ENCODE measurements at regions not wholly inside any gene's neighbourhood (a gene's known extent, or its start where the extent isn't known, plus 50 kb on each side); places are given as distances from the start of the nearest gene placed in this dataset.
"Not testable (repeated sequence)": the region's sequence is repeated elsewhere in the genome, so short reads cannot be mapped to it uniquely, and the experiment has no call there.

DNA sequence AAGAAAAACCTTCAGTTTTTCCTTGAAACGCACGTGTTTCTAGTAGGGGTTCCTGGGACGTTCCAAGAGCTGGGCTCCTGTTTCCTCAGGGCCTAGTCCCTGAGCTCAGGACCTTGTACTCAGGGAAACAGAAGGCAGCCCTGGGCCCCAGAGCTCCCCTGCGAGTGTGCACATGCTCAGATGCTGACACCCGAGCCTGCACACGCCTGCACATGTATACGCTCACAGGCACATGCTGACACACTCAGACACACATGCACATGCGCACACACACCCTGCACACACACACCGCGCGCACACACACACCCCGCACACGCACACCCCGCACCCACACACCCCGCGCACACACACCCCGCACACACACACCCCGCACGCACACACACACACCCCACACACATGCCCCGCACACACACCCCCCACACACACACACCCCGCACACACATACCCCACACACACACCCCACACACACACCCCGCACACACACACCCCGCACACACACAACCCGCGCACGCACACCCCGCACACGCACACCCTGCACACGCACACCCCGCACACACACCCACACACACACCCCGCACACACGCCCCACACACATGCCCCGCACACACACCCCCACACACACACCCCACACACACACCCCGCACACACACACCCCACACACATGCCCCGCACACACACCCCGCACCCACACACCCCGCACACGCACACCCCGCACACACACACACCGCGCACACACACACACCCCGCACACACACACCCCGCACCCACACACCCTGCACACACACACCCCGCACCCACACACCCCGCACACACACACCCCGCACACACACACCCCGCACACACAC, 52.2 kb downstream of the CALML3 start:
- DNase-seq (ENCODE audit: low read depth in 2 of 2), result no peak

DNA sequence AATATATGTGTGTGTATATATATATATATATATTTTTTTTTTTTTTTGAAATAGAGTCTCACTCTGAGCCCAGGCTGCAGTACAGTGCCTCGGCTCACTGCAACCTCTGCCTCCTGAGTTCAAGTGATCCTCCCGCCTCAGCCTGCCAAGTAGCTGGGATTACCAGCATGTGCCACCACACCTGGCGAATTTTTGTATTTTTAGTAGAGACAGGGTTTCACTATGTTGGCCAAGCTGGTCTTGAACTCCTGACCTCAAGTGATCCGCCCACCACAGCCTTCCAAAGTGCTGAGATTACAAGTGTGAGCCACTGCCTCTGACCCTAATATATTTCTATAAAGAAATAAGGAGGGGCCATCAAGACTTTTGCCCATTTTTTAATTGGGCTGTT, 55.3 kb downstream of the CALML3 start:
- DNase-seq (ENCODE audit: low read depth in 2 of 2), result not testable (repeated sequence)

DNA sequence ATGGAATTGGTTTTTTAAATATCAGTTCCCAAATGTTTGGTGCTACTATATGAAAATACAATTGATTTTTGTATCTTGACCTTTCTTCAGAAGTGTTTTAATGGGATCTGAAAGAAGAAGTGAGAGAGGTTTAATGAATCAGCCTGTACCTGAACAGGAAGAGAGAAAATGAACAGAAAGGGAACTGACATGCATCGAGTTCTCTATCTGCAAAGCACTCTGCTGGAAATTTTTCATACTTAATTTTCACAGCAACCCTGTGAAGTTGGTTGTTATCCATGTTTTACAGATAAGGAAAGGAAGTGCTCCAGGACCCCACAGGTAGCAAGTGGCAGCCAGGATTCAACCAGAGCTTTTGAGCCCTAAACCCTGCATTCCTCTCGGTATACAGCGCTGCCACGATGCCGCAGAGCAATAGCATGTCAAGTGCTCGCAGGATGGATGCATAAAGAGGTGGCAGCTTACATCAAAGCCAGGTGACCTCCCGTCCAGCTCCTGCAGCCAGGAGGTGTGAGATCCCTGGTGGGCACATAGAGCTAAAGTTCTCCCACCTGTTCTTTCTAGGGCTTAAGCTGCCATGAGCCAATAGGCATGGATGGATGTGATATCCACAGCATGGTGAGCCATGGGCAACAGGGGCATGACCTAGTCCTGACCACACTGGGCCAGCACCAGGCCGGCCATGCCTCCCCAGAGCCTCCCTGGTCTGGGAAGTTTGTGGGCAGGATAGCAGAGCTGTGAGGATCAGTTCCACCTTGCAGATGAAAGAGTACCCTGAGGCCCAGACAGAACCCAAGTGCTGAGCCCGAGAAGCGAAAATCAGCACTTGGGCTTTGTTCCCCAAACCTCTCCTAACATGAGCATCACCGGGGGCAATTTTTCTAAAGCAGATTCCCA, 57.2 kb downstream of the CALML3 start:
- DNase-seq (ENCODE audit: low read depth in 2 of 2), result no peak

DNA sequence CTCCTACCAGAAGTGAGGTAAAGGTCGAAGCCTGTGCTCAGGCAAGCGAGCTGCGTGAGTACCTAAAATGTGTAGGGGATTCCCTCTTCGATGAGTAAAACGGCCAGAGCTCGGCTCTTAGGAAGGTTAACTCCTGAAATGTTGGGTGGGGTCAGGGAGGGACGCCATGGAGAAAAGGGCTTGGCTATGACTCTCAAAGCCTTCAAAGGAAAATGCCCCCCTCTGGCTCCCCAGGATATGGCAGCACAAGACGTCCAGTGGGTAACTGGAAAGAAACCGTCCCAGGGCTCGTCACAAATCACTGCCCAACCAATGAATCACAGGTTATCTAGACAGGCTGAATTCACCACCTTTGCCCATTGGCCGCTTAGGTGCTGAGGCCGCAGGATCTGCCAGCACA, 58.0 kb downstream of the CALML3 start:
- DNase-seq (ENCODE audit: low read depth in 2 of 2), result no peak

DNA sequence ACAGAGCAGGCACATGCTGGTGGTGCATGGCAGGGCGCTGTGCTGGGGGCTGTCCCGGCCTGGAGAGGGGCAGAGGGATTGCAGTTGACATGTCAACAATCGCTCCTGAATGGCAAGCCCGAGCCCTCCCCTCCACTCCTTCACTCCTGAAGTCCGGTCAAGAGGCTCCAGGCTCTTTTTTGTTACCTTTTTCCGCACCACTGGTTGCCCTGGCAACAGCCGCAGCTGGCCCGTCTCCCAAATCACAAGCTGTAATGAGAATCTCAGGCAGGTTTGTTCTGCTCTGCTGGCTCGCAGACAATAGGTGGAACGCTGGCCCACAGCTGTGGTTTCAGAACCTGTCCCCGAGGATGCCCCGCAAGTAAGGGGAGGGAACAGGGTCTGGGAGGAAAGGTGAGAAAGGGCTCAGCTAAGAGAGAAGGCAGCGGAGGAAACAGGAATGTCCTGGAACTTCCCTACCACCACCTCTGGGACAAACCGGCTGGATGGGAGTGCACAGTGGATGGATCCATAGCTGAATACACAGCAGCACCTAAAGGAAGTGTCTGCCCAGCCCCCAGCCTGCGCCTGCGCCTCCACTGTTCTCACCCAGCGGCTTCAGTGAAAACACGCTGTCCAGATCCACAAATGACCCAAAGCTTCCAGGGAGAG, 58.9 kb downstream of the CALML3 start:
- DNase-seq (ENCODE audit: low read depth in 2 of 2), result no peak

DNA sequence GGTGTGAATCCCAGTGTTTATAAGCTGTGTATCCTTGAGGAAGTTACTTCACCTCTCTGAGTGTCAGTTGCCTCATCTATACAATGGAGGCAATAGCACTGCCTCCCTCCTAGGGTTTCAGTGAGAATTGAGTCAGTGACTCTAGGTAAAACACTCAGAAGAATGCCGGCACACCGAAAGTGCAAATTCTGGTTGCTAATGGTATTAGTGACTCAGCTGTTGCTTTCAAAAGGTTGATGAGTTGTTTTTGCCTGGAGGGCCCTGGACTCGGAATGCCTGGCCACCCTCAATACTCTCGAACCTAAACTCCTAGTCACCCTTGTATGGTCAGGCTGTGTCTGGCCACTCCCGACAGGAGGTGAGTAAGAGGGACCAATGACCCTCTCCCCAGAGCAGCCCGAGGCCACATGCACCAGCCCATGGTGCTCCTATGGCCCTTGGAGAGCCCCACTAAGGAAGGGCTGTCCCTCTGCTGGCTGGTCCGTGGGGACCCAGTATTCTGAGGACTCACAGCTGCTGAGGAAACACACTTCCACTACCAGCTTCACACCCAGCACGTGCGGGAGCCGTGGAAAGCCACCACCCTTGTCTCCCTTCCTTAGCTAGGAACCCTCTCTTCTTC, 60.2 kb downstream of the CALML3 start:
- DNase-seq (ENCODE audit: low read depth in 2 of 2), result peak; percentile 54 to 65

DNA sequence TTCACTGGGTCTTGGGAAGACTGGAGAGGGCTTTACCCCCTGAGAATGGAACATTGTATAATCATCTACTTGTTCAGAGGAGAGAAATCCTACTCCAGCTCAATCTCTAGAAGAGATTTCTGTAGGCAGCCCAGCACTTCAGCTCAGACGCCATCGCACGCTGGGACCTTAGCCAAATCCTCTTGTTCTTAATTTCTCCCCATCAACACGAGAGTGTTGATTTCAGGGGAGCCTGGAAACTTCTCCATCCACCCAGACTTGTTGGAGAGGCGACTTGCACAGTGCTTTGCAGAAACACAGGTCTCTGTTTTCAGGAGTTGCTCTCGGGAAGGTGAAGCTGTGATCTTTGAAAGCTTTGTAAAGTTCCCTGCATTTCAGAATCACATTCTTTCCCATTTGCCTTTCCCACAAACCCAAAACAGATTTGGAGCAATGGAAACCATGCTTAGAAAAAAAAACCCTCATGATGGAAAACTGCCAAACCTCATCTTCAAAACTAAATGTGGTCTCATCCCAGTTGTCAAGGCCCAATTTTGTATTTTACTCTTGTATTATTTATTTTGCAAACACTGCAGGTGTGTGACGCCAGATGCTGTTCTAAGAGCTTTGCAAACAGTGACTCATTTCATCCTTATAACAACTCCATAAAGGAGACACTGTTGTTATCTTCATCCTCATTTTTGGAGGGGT, 60.9 kb downstream of the CALML3 start:
- DNase-seq (ENCODE audit: low read depth in 2 of 2), result peak; percentile 69 to 73

DNA sequence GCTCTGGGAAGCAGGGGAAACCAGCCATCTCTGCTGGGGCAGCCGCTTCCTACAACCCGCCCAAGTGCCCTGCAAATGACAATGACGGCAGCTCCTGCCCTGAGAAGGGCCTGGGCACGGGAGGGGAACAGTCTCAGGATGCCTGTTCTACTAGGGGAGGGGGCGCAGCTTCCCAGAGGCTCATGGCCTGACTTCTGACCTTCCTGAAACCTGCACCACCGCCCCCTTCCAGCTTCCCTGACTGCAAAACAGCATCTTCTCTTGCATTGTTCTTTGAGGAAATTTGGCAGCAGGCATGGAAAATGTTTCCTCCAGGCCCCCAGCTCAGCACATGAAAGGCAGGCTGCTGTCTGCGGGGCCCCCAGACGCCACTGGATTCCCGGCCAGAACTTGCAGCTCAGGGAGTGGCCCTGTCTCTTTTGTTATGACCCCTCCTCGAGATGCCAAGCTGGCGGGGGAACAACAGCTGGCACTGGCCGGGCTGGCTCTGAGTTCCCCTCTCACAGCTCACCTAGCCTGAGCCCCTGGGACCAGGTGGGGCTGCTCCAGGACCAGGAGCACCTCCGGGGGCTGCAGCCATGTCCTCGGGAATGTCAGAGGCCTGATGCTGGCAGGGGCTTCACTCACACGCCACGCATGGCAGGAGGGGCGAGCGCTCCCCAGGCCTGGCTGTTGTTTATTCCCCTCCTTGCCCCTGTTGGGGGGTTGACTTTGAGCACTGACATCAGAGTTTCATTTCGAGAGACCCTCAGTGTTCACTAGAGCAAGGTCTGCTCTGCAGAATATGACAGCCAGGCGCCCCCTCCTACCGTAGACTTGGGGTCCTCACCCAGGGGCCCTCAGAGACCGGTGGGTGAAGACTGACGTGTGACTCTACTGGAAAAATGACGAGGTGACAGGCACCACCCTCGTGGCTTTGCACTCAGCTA, 62.7 kb downstream of the CALML3 start:
- DNase-seq (ENCODE audit: low read depth in 2 of 2), result no peak

DNA sequence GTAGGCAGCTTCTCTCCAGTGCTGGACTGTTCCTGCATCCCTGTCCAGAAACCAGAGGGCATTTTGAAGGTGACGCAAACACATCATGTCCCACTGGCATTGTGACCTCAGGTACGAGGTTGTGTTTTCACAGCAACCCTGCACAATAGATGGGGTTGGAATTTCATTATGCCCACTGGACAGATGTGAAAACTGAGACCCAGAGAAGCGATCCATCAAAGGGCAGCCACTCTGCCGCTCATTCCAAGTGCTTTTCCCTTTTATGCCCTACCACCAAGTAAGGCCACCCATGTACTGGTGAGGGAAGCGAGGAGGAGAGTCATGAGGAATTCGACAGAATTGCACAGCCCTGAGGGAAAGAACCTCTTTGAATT, 63.3 kb downstream of the CALML3 start:
- no peak for DNase-seq (ENCODE audit: low read depth in 2 of 2)

DNA sequence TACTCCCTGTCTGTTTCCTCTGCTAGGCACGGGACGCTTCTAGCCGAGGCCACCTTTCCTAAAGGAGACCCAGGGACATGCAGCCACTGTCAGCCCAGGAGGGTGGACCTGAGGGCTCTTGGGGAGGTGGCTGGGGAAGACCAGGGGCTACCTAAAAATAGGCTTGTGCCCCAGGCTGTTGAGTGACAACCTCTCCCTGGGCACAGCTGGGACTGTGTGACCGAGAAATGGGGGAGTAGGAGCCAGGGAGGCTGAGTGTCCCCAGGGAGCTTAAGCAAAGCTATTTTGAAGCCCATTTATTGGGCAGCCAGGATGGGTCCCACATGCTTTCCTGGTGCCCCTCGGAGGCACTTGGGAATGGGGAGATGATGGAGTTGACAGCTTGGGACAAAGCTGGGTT, 63.8 kb downstream of the CALML3 start:
- no peak for DNase-seq (ENCODE audit: low read depth in 2 of 2)
